Activated T-cell treated with anti-CD3 and anti-CD28 coated beads, Interleukin-2, amount 50 U/mL, for 4 hours (primary cell): ENCODE measurements at regions not wholly inside any gene's neighbourhood (a gene's known extent, or its start where the extent isn't known, plus 50 kb on each side); places are given as distances from the start of the nearest gene placed in this dataset.
"Not testable (repeated sequence)": the region's sequence is repeated elsewhere in the genome, so short reads cannot be mapped to it uniquely, and the experiment has no call there.

ENCODE experiments used
- ATAC-seq, 2 donors: fragments of 200-7000 bp; cut with Tn5 transposase; one replicate each; pipeline ENCODE4 v1.10.0; 2021
- DNase-seq: peaks from one replicate; pipeline ENCODE4 v3.0.0-alpha.2; 2020
- H3K27me3 Mint-ChIP-seq: one replicate; pipeline ENCODE4 v1.8.0; 2021; ENCODE audit warnings: low read depth, mixed read lengths
- H3K36me3 Mint-ChIP-seq: one replicate; pipeline ENCODE4 v1.8.0; 2022; ENCODE audit warnings: mixed read lengths; ENCODE audit not compliant: insufficient read depth
- H3K4me1 Mint-ChIP-seq: one replicate; pipeline ENCODE4 v1.8.0; 2021; ENCODE audit warnings: low read depth, mixed read lengths
- H3K4me3 Mint-ChIP-seq: one replicate; pipeline ENCODE4 v1.8.0; 2021; ENCODE audit warnings: mild to moderate bottlenecking, moderate library complexity, mixed read lengths
- H3K9me3 Mint-ChIP-seq: one replicate; pipeline ENCODE4 v1.8.0; 2021; ENCODE audit warnings: mixed read lengths

- H3K4me1 Mint-ChIP-seq = no peaks in the 10 kb centered on the region
- no peak for ATAC-seq
- no peak overlapping the region for H3K4me3 Mint-ChIP-seq
- no peaks in the 10 kb centered on the region for H3K36me3 Mint-ChIP-seq
- DNase-seq = no peak
- H3K27me3 Mint-ChIP-seq = peaks cover 31% of the 10 kb centered on the region
- H3K9me3 Mint-ChIP-seq = peaks cover 7% of the 10 kb centered on the region
These were observed 63.2 kb upstream of the SNX19 start for GRCh38 chr11:130979386-130979972.

GRCh38 chr11:130980071-130980862 is 64.0 kb upstream of the SNX19 start:
- DNase-seq (no peak), ATAC-seq (no peak)
- Mint-ChIP-seq H3K36me3 (no peaks in the 10 kb centered on the region), H3K9me3 (peaks cover 7% of the 10 kb centered on the region), H3K4me1 (no peaks in the 10 kb centered on the region), H3K4me3 (no peak overlapping the region), H3K27me3 (peaks cover 26% of the 10 kb centered on the region)

DNA sequence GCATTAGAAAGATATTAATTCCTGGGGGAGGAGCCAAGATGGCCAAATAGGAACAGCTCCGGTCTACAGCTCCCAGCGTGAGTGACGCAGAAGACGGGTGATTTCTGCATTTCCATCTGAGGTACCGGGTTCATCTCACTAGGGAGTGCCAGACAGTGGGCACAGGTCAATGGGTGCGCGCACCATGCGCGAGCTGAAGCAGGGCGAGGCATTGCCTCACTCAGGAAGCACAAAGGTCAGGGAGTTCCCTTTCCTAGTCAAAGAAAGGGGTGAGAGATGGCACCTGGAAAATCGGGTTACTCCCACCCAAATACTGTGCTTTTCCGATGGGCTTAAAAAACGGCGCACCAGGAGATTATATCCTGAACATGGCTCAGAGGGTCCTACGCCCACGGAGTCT is 68.0 kb upstream of the SNX19 start:
- H3K36me3 Mint-ChIP-seq, H3K4me3 Mint-ChIP-seq, H3K4me1 Mint-ChIP-seq, DNase-seq, ATAC-seq, H3K9me3 Mint-ChIP-seq: not testable (repeated sequence)
- peaks cover 13% of the 10 kb centered on the region for H3K27me3 Mint-ChIP-seq

GRCh38 chr11:130992788-130993187 is 76.5 kb upstream of the SNX19 start:
- no peak overlapping the region for H3K4me3 Mint-ChIP-seq
- H3K36me3 Mint-ChIP-seq = no peaks in the 10 kb centered on the region
- H3K27me3 Mint-ChIP-seq = no peaks in the 10 kb centered on the region
- no peaks in the 10 kb centered on the region for H3K4me1 Mint-ChIP-seq
- ATAC-seq (no peak), DNase-seq (no peak)
- H3K9me3 Mint-ChIP-seq = no peaks in the 10 kb centered on the region

- H3K9me3 Mint-ChIP-seq = no peaks in the 10 kb centered on the region
- H3K27me3 Mint-ChIP-seq = no peaks in the 10 kb centered on the region
- H3K4me1 Mint-ChIP-seq = no peaks in the 10 kb centered on the region
- no peaks in the 10 kb centered on the region for H3K36me3 Mint-ChIP-seq
- no peak for ATAC-seq
- no peak overlapping the region for H3K4me3 Mint-ChIP-seq
- no peak for DNase-seq
These were observed 77.8 kb upstream of the SNX19 start for GRCh38 chr11:130994043-130994442.

DNA sequence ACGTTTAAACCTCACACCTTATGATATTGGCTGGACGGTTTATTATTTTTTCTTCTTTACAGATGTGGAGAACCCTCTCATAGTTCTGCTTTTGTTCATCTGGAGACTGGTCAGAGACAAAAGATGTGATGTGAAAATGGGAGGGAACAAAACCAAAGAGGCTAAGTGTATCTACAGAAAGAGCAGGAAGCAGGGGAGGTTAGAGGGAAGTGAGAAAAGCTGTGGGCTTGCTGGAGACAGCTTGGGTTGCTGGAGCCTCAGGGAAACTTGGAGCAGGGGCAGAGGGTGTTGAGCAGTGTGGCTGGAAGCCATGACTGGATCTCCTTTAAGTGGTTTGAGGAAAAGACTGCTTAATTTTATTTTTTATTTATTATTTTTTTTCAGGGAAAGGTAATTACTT is 79.0 kb upstream of the SNX19 start:
- no peak for DNase-seq

DNA sequence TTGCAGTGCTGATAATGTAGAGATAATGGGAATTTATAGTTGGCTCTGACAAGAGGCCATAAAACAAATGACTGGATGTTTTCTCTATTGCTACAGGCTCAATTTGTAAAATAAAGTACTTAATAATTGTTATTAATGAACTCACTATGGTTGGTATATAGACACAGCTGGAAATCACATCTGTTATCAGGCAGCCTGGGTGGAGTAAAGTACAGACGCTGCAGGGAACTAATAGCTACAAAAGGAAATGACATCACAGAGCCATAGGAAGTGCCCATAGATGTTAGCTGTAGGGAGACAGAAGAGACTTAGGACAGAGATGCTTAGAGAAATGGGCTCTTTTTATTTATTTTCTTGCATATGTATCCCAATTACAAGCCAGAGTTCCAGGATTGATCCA is 81.0 kb upstream of the SNX19 start:
- Mint-ChIP-seq H3K4me3 (no peak overlapping the region), H3K4me1 (no peaks in the 10 kb centered on the region), H3K9me3 (no peaks in the 10 kb centered on the region), H3K36me3 (no peaks in the 10 kb centered on the region), H3K27me3 (no peaks in the 10 kb centered on the region)
- no peak for ATAC-seq
- no peak for DNase-seq

More for the DNA sequence above, 79.0 kb upstream of the SNX19 start:
- Mint-ChIP-seq H3K9me3 (no peaks in the 10 kb centered on the region), H3K4me1 (no peaks in the 10 kb centered on the region), H3K36me3 (no peaks in the 10 kb centered on the region), H3K27me3 (no peaks in the 10 kb centered on the region), H3K4me3 (no peak overlapping the region)
- ATAC-seq = no peak

DNA sequence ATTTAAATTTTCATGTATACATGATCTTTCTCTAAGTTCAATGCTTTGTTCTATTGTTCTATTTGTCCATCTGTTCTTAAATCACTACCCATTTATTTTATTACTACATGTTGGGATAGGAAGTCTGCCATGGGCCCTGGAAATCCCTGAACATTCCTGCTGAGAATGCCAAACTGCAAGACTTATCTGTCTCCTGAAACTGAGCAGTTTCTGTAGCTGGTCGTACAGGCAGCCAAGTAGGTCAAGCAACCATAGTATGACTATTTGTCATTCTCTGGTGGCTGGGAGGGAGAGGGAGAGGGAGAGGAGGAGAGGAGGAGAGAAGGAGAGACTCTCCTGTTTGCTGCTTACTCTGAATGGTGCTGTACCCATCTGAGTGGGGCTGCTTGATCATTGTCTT is 82.8 kb upstream of the SNX19 start:
- Mint-ChIP-seq H3K9me3 (no peaks in the 10 kb centered on the region), H3K4me3 (no peak overlapping the region), H3K27me3 (no peaks in the 10 kb centered on the region), H3K36me3 (no peaks in the 10 kb centered on the region), H3K4me1 (no peaks in the 10 kb centered on the region)
- no peak for ATAC-seq
- no peak for DNase-seq

DNA sequence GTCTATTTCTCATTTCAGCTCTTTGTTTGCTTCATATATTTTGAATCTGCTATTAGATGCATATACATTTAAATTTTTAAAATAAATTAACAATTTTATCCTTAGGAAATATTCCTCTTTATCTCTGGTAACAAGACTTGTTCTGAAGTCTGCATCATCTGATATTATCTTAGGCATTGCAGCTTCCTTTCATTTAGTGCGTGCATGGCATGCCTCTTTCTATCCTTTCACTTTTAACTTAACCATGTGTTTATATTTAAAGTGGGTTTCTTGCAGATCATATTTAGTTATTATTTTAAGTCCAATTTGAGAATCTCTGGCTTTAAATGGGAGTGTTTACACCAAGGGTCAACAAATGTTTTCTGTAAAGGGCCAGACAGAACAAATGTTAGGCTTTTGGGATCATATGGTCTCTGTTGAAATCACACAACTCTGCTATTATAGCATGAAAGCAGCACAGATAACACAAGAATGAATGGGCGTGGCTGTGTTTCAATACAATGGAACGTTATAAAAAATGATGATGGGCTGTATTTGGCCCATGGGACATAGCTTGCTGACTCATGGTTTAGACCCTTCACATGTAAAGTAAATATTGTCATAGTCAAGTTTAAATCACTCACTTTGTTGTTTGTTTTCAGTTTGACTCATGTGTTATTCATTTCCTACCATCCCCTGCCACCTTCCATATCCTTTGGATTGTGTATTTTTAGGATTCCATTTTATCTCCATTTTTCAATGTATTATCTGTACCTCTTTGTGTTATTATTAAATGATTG is 83.9 kb upstream of the SNX19 start:
- ATAC-seq (no peak), DNase-seq (no peak)
- Mint-ChIP-seq H3K4me3 (no peak overlapping the region), H3K27me3 (no peaks in the 10 kb centered on the region), H3K4me1 (no peaks in the 10 kb centered on the region), H3K9me3 (no peaks in the 10 kb centered on the region), H3K36me3 (no peaks in the 10 kb centered on the region)

DNA sequence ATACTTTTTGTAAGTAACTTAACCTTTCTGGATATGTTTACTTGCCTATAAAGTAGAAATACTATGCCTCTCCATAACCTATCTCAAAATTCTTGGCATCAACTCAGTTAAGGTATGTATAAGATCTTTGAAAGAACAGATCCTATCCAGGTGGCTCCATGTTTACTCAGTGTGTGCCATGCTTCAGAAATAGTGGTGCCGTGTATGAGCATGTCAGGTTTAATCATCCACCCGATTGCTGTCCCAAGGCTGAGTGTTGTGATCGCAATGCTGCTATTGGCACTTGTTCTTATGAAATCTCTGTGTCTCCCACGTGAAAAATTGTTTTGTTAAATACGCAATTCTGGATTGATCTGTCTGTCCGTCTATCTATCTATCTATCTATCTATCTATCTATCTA is 85.9 kb upstream of the SNX19 start:
- Mint-ChIP-seq H3K9me3 (no peaks in the 10 kb centered on the region), H3K36me3 (no peaks in the 10 kb centered on the region), H3K27me3 (no peaks in the 10 kb centered on the region), H3K4me3 (no peak overlapping the region), H3K4me1 (no peaks in the 10 kb centered on the region)
- ATAC-seq (no peak), DNase-seq (no peak)

DNA sequence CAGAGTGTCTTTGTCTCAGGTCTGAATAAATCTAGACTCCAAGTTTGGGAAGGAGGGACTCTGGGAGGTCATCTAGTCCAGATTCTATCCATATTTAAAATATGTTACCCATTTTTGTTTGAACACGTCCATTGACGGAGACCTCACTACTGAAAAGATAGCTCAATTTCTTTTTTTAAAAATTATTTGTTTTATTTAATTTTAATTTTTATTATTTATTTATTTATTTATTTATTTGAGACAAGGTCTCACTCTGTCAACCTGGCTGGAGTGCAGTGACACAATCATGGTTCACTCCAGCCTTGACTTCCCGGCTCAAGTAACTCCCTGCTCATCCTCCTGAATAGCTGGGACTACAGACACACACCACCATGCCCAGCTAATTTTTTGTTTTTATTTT is 89.5 kb upstream of the SNX19 start:
- peaks cover 2% of the 10 kb centered on the region for H3K27me3 Mint-ChIP-seq
- ATAC-seq (no peak), DNase-seq (no peak)
- H3K4me1 Mint-ChIP-seq = no peaks in the 10 kb centered on the region
- peaks cover 8% of the 10 kb centered on the region for H3K9me3 Mint-ChIP-seq
- no peaks in the 10 kb centered on the region for H3K36me3 Mint-ChIP-seq
- H3K4me3 Mint-ChIP-seq = no peak overlapping the region

GRCh38 chr11:131025020-131025419 is 108.7 kb upstream of the SNX19 start:
- no peaks in the 10 kb centered on the region for H3K27me3 Mint-ChIP-seq
- no peaks in the 10 kb centered on the region for H3K36me3 Mint-ChIP-seq
- no peak for ATAC-seq
- H3K4me1 Mint-ChIP-seq = no peaks in the 10 kb centered on the region
- no peak for DNase-seq
- no peaks in the 10 kb centered on the region for H3K9me3 Mint-ChIP-seq
- no peak overlapping the region for H3K4me3 Mint-ChIP-seq

DNA sequence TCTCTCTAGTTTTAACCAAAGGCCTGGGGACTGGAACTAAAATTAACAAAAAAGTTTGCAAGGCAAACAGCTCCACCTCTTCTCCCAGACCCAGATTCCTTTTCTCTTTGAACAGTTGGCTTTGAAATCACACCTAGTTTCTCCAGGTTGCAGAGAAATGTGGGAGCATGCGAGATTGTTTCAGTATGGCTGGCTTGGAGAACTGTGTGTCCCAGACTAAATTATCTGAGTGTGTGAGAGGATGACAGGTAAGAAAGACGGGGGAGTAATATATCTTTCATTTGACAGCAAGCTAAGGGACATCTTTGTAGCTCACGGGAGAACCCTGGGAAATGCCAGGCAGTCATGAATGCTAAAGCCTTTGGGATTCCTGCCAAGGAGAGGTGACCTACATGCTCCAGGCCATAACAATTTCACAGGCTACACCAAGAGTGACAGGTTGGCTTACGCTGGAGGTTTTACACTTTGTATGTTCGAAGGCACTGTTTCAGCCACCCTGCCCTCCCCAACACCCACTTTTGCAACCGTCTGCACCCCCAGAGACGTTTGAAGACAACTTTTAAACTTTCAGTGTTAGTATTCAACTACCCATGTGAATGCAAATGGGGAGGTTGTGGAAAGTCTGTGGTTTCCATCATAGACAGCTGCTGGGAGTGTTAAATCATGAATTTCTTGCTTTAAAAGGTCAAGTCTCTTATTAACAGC is 109.3 kb upstream of the SNX19 start:
- H3K4me3 Mint-ChIP-seq = no peak overlapping the region
- H3K4me1 Mint-ChIP-seq = no peaks in the 10 kb centered on the region
- ATAC-seq (no peak), DNase-seq (no peak)
- no peaks in the 10 kb centered on the region for H3K27me3 Mint-ChIP-seq
- no peaks in the 10 kb centered on the region for H3K9me3 Mint-ChIP-seq
- no peaks in the 10 kb centered on the region for H3K36me3 Mint-ChIP-seq

GRCh38 chr11:131027491-131027890 is 111.2 kb upstream of the SNX19 start:
- ATAC-seq = no peak
- Mint-ChIP-seq H3K9me3 (no peaks in the 10 kb centered on the region), H3K36me3 (no peaks in the 10 kb centered on the region), H3K27me3 (no peaks in the 10 kb centered on the region), H3K4me3 (no peak overlapping the region), H3K4me1 (no peaks in the 10 kb centered on the region)
- no peak for DNase-seq
